SU-DHL-6 (cell line): ENCODE measurements at regions not wholly inside any gene's neighbourhood (a gene's known extent, or its start where the extent isn't known, plus 50 kb on each side); places are given as distances from the start of the nearest gene placed in this dataset.

Experiments used
- H2AFZ ChIP-seq: fragments of 200-600 bp; sonication (generic); 2 replicates; pipeline ENCODE4 v1.6.1; 2014; ENCODE audit warnings: low read depth, mild to moderate bottlenecking, moderate library complexity, mixed read lengths, antibody characterized with exemption, low read length; ENCODE audit not compliant: severe bottlenecking
- H3F3A ChIP-seq: fragments of 200-600 bp; shearing (Covaris generic); 2 replicates; pipeline ENCODE4 v1.6.0; 2016; ENCODE audit warnings: antibody characterized with exemption, mild to moderate bottlenecking; ENCODE audit not compliant: insufficient read depth
- H3K27ac ChIP-seq: fragments of 200-600 bp; sonication (generic); 2 replicates; pipeline ENCODE4 v1.5.1; 2016; ENCODE audit warnings: low read depth, mild to moderate bottlenecking, low read length, moderate library complexity, mixed read lengths
- H3K27me3 ChIP-seq: fragments of 200-600 bp; sonication (generic), shearing (Covaris generic); 2 replicates; pipeline ENCODE4 v1.6.0; 2014; ENCODE audit warnings: mild to moderate bottlenecking, low read length
- H3K36me3 ChIP-seq: fragments of 200-600 bp; sonication (generic); 2 replicates; pipeline ENCODE4 v1.6.1; 2014; ENCODE audit warnings: mild to moderate bottlenecking, low read length, mixed read lengths
- H3K4me2 ChIP-seq: fragments of 300-600, 200-600 bp; shearing (Covaris generic), sonication (generic); 2 replicates; pipeline ENCODE4 v1.6.0; 2014; ENCODE audit warnings: low read length, low read depth, mild to moderate bottlenecking; ENCODE audit not compliant: poor library complexity, severe bottlenecking
- H3K4me3 ChIP-seq: fragments of 200-600 bp; sonication (generic); 2 replicates; pipeline ENCODE4 v1.5.1; 2014; ENCODE audit warnings: antibody characterized with exemption, low read length, mild to moderate bottlenecking, mixed read lengths; ENCODE audit not compliant: insufficient read depth, poor library complexity, severe bottlenecking
- H3K79me2 ChIP-seq: fragments of 200-600 bp; sonication (generic); 2 replicates; pipeline ENCODE4 v1.6.1; 2014; ENCODE audit warnings: mild to moderate bottlenecking, low read length, moderate library complexity; ENCODE audit not compliant: insufficient read depth
- H3K9ac ChIP-seq: fragments of 200-600 bp; sonication (generic); 2 replicates; pipeline ENCODE4 v1.7.0; 2014; ENCODE audit warnings: mild to moderate bottlenecking, low read length
- H3K9me2 ChIP-seq: fragments of 200-600 bp; sonication (generic); replicated peaks from 2 replicates; pipeline ENCODE4 v1.6.1; 2014; ENCODE audit warnings: low read length; ENCODE audit not compliant: insufficient read depth
- H3K9me3 ChIP-seq: fragments of 200-600 bp; sonication (generic); 2 replicates; pipeline ENCODE4 v1.6.1; 2014; ENCODE audit warnings: low read length, mixed read lengths; ENCODE audit not compliant: insufficient read depth
- H4K20me1 ChIP-seq: fragments of 200-600 bp; sonication (generic); 2 replicates; pipeline ENCODE4 v1.6.1; 2014; ENCODE audit warnings: low read depth, mild to moderate bottlenecking, antibody characterized with exemption, low read length, moderate library complexity, mixed read lengths
- EZH2phosphoT487 ChIP-seq: fragments of 200-600 bp; sonication (generic), shearing (Covaris generic); conservative IDR thresholded peaks from 2 replicates; pipeline ENCODE4 v1.6.1; 2018; ENCODE audit warnings: mild to moderate bottlenecking, antibody characterized with exemption, low read length, moderate library complexity, mixed read lengths
- TF ChIP-seq, protein P1 (sequence below): fragments of 200-600 bp; sonication (generic); IDR thresholded peaks from one replicate; pipeline ENCODE4 v1.5.1; 2017; ENCODE audit warnings: antibody characterized with exemption, mild to moderate bottlenecking, low read length, moderate library complexity; ENCODE audit not compliant: insufficient read depth, poor library complexity, severe bottlenecking

DNA sequence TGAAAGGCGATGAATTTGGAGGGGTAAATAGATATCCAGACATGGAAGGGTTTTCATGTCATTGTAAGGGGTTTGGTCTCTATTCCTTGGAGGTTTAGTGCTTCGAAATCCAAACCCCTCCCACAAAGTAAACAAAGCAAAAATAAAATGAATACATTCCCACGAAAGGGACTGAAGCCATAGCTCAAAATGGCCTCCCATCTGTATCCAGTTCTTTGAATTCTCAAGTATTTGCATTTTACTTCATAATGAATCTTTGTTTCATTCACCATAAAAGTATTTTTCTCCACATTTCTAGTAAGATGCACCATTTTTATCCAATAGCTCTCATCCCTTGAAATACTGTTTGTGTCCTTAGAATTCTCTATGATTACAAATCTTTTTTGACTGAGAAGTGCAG, 103.2 kb upstream of the DTNA start:
- no peak overlapping the region for H2AFZ ChIP-seq

DNA sequence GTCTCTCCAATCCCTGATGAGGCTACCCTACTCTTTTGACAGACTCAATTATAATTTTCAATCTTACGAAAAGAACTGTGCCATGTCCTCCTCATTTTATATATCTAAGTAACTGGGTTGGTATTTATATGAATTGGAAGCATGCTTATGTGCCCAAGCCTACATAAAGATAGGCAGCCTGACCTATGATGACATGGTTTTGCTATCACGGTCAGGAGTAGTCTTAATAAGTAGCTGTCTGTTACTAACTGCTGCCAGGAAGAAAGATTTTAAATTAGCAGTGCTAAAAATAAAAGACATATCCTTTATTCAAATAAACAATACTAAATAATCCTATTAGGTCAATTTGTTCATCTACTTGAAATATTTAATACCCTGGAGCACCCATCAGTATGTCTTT, 102.0 kb upstream of the DTNA start:
- Histone ChIP-seq H3K4me2 (no peak overlapping the region), H3K27ac (no peak overlapping the region), H3K9me3 (no peaks in the 10 kb centered on the region), H3K36me3 (no peaks in the 10 kb centered on the region), H3F3A (no peaks in the 10 kb centered on the region), H3K9ac (no peak overlapping the region), H2AFZ (no peak overlapping the region), H4K20me1 (no peaks in the 10 kb centered on the region), H3K9me2 (no peaks in the 10 kb centered on the region), H3K79me2 (no peaks in the 10 kb centered on the region), H3K27me3 (no peaks in the 10 kb centered on the region), H3K4me3 (no peak overlapping the region)
- TF ChIP-seq, protein P1, sequence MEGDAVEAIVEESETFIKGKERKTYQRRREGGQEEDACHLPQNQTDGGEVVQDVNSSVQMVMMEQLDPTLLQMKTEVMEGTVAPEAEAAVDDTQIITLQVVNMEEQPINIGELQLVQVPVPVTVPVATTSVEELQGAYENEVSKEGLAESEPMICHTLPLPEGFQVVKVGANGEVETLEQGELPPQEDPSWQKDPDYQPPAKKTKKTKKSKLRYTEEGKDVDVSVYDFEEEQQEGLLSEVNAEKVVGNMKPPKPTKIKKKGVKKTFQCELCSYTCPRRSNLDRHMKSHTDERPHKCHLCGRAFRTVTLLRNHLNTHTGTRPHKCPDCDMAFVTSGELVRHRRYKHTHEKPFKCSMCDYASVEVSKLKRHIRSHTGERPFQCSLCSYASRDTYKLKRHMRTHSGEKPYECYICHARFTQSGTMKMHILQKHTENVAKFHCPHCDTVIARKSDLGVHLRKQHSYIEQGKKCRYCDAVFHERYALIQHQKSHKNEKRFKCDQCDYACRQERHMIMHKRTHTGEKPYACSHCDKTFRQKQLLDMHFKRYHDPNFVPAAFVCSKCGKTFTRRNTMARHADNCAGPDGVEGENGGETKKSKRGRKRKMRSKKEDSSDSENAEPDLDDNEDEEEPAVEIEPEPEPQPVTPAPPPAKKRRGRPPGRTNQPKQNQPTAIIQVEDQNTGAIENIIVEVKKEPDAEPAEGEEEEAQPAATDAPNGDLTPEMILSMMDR = no peak
- no peak for TF ChIP-seq EZH2phosphoT487

More for the DNA sequence above, 103.2 kb upstream of the DTNA start:
- Histone ChIP-seq H3F3A (no peaks in the 10 kb centered on the region), H3K36me3 (no peaks in the 10 kb centered on the region), H3K27me3 (no peaks in the 10 kb centered on the region), H3K9me2 (no peaks in the 10 kb centered on the region), H3K9me3 (no peaks in the 10 kb centered on the region), H3K79me2 (no peaks in the 10 kb centered on the region), H3K4me2 (no peak overlapping the region), H3K9ac (no peak overlapping the region), H4K20me1 (no peaks in the 10 kb centered on the region), H3K27ac (no peak overlapping the region), H3K4me3 (no peak overlapping the region)
- TF ChIP-seq, protein P1 = no peak
- no peak for TF ChIP-seq EZH2phosphoT487

DNA sequence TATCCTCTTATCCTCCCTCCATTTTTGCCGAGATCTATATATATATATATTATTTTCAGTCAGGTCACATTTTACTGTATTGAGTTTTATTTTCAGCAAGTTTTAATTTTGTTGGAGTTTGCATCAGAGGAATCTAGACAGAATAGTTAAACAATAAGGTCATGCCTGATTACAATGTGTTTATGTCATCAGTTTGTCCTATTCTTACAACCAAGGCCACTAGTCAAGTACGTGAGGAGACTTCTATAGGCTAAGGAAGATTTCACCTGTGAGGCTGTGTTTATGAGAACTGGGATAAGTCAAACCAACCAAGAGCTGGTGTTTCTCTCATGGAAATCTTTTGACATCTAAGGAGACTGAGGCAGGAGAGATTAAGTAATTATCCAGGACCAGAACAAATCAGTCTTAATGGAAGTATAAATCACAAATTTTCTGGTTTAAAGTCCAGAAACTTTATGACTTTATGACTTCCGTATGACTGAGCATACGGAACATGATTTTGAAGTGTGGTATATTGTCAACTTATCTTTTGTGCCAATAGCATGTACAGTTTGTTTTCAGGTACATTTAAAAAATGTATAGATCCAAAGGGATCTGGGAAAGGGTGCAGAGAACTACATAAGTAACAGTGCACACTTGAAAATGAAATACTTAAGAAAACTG, 100.0 kb upstream of the DTNA start:
- Histone ChIP-seq H3K79me2 (no peaks in the 10 kb centered on the region), H3K27ac (no peak overlapping the region), H3F3A (no peaks in the 10 kb centered on the region), H3K36me3 (no peaks in the 10 kb centered on the region), H2AFZ (no peak overlapping the region), H3K9ac (no peak overlapping the region), H3K4me3 (no peak overlapping the region), H3K27me3 (no peaks in the 10 kb centered on the region), H3K4me2 (no peak overlapping the region), H3K9me2 (no peaks in the 10 kb centered on the region), H4K20me1 (no peaks in the 10 kb centered on the region), H3K9me3 (no peaks in the 10 kb centered on the region)
- TF ChIP-seq, protein P1 = no peak
- TF ChIP-seq EZH2phosphoT487 = no peak
